ENCODE measurements at regions not wholly inside any gene's neighbourhood (a gene's known extent, or its start where the extent isn't known, plus 50 kb on each side); places are given as distances from the start of the nearest gene placed in this dataset.
A peak's percentile ranks its signal among the peaks of the same experiment; 100 is the strongest.

GRCh38 chr3:139292192-139292591, 51.6 kb upstream of the MRPS22 start:
- Histone ChIP-seq H3K4me1 (ENCODE audit: control insufficient read depth, extremely low read depth, insufficient read depth, low read length) (peaks cover 4% of the 10 kb centered on the region), H3K9me3 (ENCODE audit: control insufficient read depth, insufficient read depth, low read depth, low read length) (no peaks in the 10 kb centered on the region), H3K27ac (ENCODE audit: insufficient read depth, low read length) (no peak overlapping the region), H3K4me3 (replicated peaks in 1 of 4; ENCODE audit: control extremely low read depth in 1 of 4, insufficient read depth in 1 of 4, low read depth in 3 of 4, low read length in 4 of 4) (no peak overlapping the region), H3K9ac (ENCODE audit: insufficient read depth, low read length) (no peak overlapping the region), H4K20me1 (ENCODE audit: control insufficient read depth, extremely low read depth, insufficient read depth, low read length) (no peaks in the 10 kb centered on the region), H3K4me2 (ENCODE audit: extremely low read depth, insufficient read depth, low read length) (no peak overlapping the region), H2AFZ (ENCODE audit: low read length) (no peak overlapping the region), H3K27me3 (ENCODE audit: control insufficient read depth, insufficient read depth, low read length) (no peaks in the 10 kb centered on the region), H3K36me3 (ENCODE audit: control insufficient read depth, insufficient read depth, low read length) (no peaks in the 10 kb centered on the region), H3K79me2 (ENCODE audit: control insufficient read depth, insufficient read depth, low read length) (no peaks in the 10 kb centered on the region)
- no peak for DNase-seq (ENCODE audit: low read depth in 2 of 2)
- no peak for TF ChIP-seq CTCF (conservative IDR thresholded peaks at IDR 0.05 in 1 of 2, IDR thresholded peaks at IDR 0.05 in 1 of 2; ENCODE audit: low read depth in 1 of 2, low read length in 2 of 2)
- no peak for TF ChIP-seq EZH2 (IDR thresholded peaks at IDR 0.05; ENCODE audit: low read length, missing control alignments)

- no peaks in the 10 kb centered on the region for H4K20me1 ChIP-seq (ENCODE audit: control insufficient read depth, extremely low read depth, insufficient read depth, low read length)
- TF ChIP-seq CTCF (conservative IDR thresholded peaks at IDR 0.05 in 1 of 2, IDR thresholded peaks at IDR 0.05 in 1 of 2; ENCODE audit: low read depth in 1 of 2, low read length in 2 of 2) (no peak), EZH2 (IDR thresholded peaks at IDR 0.05; ENCODE audit: low read length, missing control alignments) (no peak)
- H3K79me2 ChIP-seq (ENCODE audit: control insufficient read depth, insufficient read depth, low read length) = no peaks in the 10 kb centered on the region
- DNase-seq (ENCODE audit: low read depth in 2 of 2) = peak; percentile 46 to 77
- peak overlapping the region; percentile 7 for H3K4me2 ChIP-seq (ENCODE audit: extremely low read depth, insufficient read depth, low read length)
- H3K27ac ChIP-seq (ENCODE audit: insufficient read depth, low read length) = peak overlapping the region; percentile 9
- H3K4me3 ChIP-seq (replicated peaks in 1 of 4; ENCODE audit: control extremely low read depth in 1 of 4, insufficient read depth in 1 of 4, low read depth in 3 of 4, low read length in 4 of 4) = no peak overlapping the region
- H3K27me3 ChIP-seq (ENCODE audit: control insufficient read depth, insufficient read depth, low read length) = no peaks in the 10 kb centered on the region
- peak overlapping the region; percentile 3 for H2AFZ ChIP-seq (ENCODE audit: low read length)
- peaks cover 4% of the 10 kb centered on the region for H3K4me1 ChIP-seq (ENCODE audit: control insufficient read depth, extremely low read depth, insufficient read depth, low read length)
- no peaks in the 10 kb centered on the region for H3K36me3 ChIP-seq (ENCODE audit: control insufficient read depth, insufficient read depth, low read length)
- H3K9ac ChIP-seq (ENCODE audit: insufficient read depth, low read length) = no peak overlapping the region
- H3K9me3 ChIP-seq (ENCODE audit: control insufficient read depth, insufficient read depth, low read depth, low read length) = no peaks in the 10 kb centered on the region
These were observed 50.8 kb upstream of the MRPS22 start for GRCh38 chr3:139292711-139293664.

GRCh38 chr3:139293665-139294023, 50.2 kb upstream of the MRPS22 start:
- H3K4me1 ChIP-seq (ENCODE audit: control insufficient read depth, extremely low read depth, insufficient read depth, low read length) = peaks cover 4% of the 10 kb centered on the region
- H3K79me2 ChIP-seq (ENCODE audit: control insufficient read depth, insufficient read depth, low read length) = no peaks in the 10 kb centered on the region
- no peaks in the 10 kb centered on the region for H3K36me3 ChIP-seq (ENCODE audit: control insufficient read depth, insufficient read depth, low read length)
- no peak overlapping the region for H3K27ac ChIP-seq (ENCODE audit: insufficient read depth, low read length)
- TF ChIP-seq EZH2 (IDR thresholded peaks at IDR 0.05; ENCODE audit: low read length, missing control alignments) (no peak), CTCF (conservative IDR thresholded peaks at IDR 0.05 in 1 of 2, IDR thresholded peaks at IDR 0.05 in 1 of 2; ENCODE audit: low read depth in 1 of 2, low read length in 2 of 2) (no peak)
- no peak for DNase-seq (ENCODE audit: low read depth in 2 of 2)
- no peak overlapping the region for H3K9ac ChIP-seq (ENCODE audit: insufficient read depth, low read length)
- no peaks in the 10 kb centered on the region for H4K20me1 ChIP-seq (ENCODE audit: control insufficient read depth, extremely low read depth, insufficient read depth, low read length)
- no peaks in the 10 kb centered on the region for H3K27me3 ChIP-seq (ENCODE audit: control insufficient read depth, insufficient read depth, low read length)
- H3K4me3 ChIP-seq (replicated peaks in 1 of 4; ENCODE audit: control extremely low read depth in 1 of 4, insufficient read depth in 1 of 4, low read depth in 3 of 4, low read length in 4 of 4) = no peak overlapping the region
- H3K4me2 ChIP-seq (ENCODE audit: extremely low read depth, insufficient read depth, low read length) = no peak overlapping the region
- H3K9me3 ChIP-seq (ENCODE audit: control insufficient read depth, insufficient read depth, low read depth, low read length) = no peaks in the 10 kb centered on the region
- no peak overlapping the region for H2AFZ ChIP-seq (ENCODE audit: low read length)

Data from fibroblast of lung (primary cell).